MV-4-11 (cell line): ENCODE measurements at regions not wholly inside any gene's neighbourhood (a gene's known extent, or its start where the extent isn't known, plus 50 kb on each side); places are given as distances from the start of the nearest gene placed in this dataset.

Experiments
- DNase-seq: peaks from one replicate; lab custom pipeline; 2025; lab: John Stamatoyannopoulos, UW

- DNase-seq: no peak
Observed at GRCh38 chr14:100673807-100674154, 52.9 kb upstream of the DLK1 start.

GRCh38 chr14:100674428-100674827 is 52.3 kb upstream of the DLK1 start:
- no peak for DNase-seq

GRCh38 chr14:100674897-100675619 is 51.6 kb upstream of the DLK1 start:
- DNase-seq: no peak

GRCh38 chr14:100675699-100676684 is 50.7 kb upstream of the DLK1 start:
- DNase-seq: no peak
